DMS114 treated with DMSO at 0.1 percent for 48 hours (cell line): ENCODE measurements at regions not wholly inside any gene's neighbourhood (a gene's known extent, or its start where the extent isn't known, plus 50 kb on each side); places are given as distances from the start of the nearest gene placed in this dataset.

Source experiments
- DNase-seq: peaks from one replicate; lab custom pipeline; 2025; ENCODE audit not compliant: unreplicated experiment; lab: John Stamatoyannopoulos, UW

GRCh38 chr11:29959488-29959887 lies 57.3 kb downstream of the KCNA4 start:
- no peak for DNase-seq

- DNase-seq, result no peak
Measured at GRCh38 chr11:29957431-29957830, 59.4 kb downstream of the KCNA4 start.

- DNase-seq, result no peak
Measured at GRCh38 chr11:29956076-29956556, 60.7 kb downstream of the KCNA4 start.

GRCh38 chr11:29943347-29943746 lies 73.5 kb downstream of the KCNA4 start:
- no peak for DNase-seq

- DNase-seq, result no peak
Measured at GRCh38 chr11:29937526-29937925, 79.3 kb downstream of the KCNA4 start.

GRCh38 chr11:29934115-29934638 lies 82.7 kb downstream of the KCNA4 start:
- no peak for DNase-seq

- DNase-seq, result no peak
Measured at GRCh38 chr11:29916040-29916439, 100.8 kb downstream of the KCNA4 start.

GRCh38 chr11:29914203-29914930 lies 102.5 kb downstream of the KCNA4 start:
- DNase-seq, result no peak

- DNase-seq, result no peak
Measured at GRCh38 chr11:29913352-29913751, 103.5 kb downstream of the KCNA4 start.

GRCh38 chr11:29900382-29900781 lies 116.4 kb downstream of the KCNA4 start:
- DNase-seq, result no peak

- DNase-seq, result no peak
Measured at GRCh38 chr11:29879560-29879959, 137.3 kb downstream of the KCNA4 start.

GRCh38 chr11:29876192-29876591 lies 140.6 kb downstream of the KCNA4 start:
- DNase-seq, result no peak

- no peak for DNase-seq
Measured at GRCh38 chr11:29847219-29847618, 169.6 kb downstream of the KCNA4 start.

- DNase-seq, result no peak
Measured at GRCh38 chr11:29844701-29845379, 172.0 kb downstream of the KCNA4 start.

GRCh38 chr11:29844031-29844430 lies 172.8 kb downstream of the KCNA4 start:
- DNase-seq, result no peak

GRCh38 chr11:29842061-29842460 lies 174.8 kb downstream of the KCNA4 start:
- no peak for DNase-seq

- DNase-seq, result no peak
Measured at GRCh38 chr11:29826878-29827277, 190.0 kb downstream of the KCNA4 start.

- DNase-seq, result no peak
Measured at GRCh38 chr11:29816359-29816758, 200.5 kb downstream of the KCNA4 start.

GRCh38 chr11:29809121-29809520 lies 207.7 kb downstream of the KCNA4 start:
- no peak for DNase-seq

- no peak for DNase-seq
Measured at GRCh38 chr11:29802522-29802921, 214.3 kb downstream of the KCNA4 start.

- no peak for DNase-seq
Measured at GRCh38 chr11:29801561-29801960, 215.3 kb downstream of the KCNA4 start.

- no peak for DNase-seq
Measured at GRCh38 chr11:29786092-29786491, 230.7 kb downstream of the KCNA4 start.
